MG63 (cell line): ENCODE measurements at regions not wholly inside any gene's neighbourhood (a gene's known extent, or its start where the extent isn't known, plus 50 kb on each side); places are given as distances from the start of the nearest gene placed in this dataset.

Experiments used
- DNase-seq: peaks from one replicate; pipeline ENCODE4 v3.0.0-alpha.2; 2020
- H3K27me3 ChIP-seq: fragments of 250-450 bp; sonication (Bioruptor Pico); 2 replicates; pipeline ENCODE4 v1.5.1; 2020; ENCODE audit warnings: mild to moderate bottlenecking, moderate library complexity
- H3K36me3 ChIP-seq: fragments of 250-450 bp; sonication (Bioruptor Pico); 2 replicates; pipeline ENCODE4 v1.5.1; 2020; ENCODE audit warnings: mild to moderate bottlenecking, moderate library complexity
- H3K4me3 ChIP-seq: fragments of 250-450 bp; sonication (Bioruptor Pico); 2 replicates; pipeline ENCODE4 v1.5.1; 2020; ENCODE audit warnings: mild to moderate bottlenecking, moderate library complexity
- H3K9me3 ChIP-seq: fragments of 250-450 bp; sonication (Bioruptor Pico); 2 replicates; pipeline ENCODE4 v1.5.1; 2020; ENCODE audit warnings: mild to moderate bottlenecking, moderate library complexity

DNA sequence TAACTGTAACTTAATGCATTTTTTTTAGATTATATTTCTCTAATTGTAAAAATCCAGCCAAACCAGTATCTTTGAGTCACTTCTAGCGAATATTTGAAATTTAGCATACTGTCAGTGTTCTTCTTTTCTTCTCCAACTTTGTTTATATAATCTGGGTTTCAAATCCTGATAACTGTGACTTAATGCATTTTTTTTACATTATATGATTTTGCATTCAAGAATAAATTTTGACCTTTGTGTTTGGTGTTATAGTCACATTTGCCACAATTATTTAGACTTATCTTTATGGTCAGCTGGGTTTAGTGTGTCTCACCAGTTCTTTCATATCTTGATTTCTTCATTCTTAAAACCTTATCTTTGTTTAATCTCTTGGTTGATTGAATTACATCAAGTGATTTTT is 345.7 kb downstream of the SLC4A3 start:
- DNase-seq = no peak
- Histone ChIP-seq H3K27me3 (no peaks in the 10 kb centered on the region), H3K36me3 (no peaks in the 10 kb centered on the region)

GRCh38 chr2:219976871-219977270 is 349.4 kb downstream of the SLC4A3 start:
- no peak for DNase-seq
- no peaks in the 10 kb centered on the region for H3K36me3 ChIP-seq
- H3K4me3 ChIP-seq = no peak overlapping the region
- H3K9me3 ChIP-seq = no peaks in the 10 kb centered on the region
- no peaks in the 10 kb centered on the region for H3K27me3 ChIP-seq

More for the DNA sequence above, 345.7 kb downstream of the SLC4A3 start:
- no peak overlapping the region for H3K4me3 ChIP-seq
- H3K9me3 ChIP-seq = no peaks in the 10 kb centered on the region

GRCh38 chr2:219980638-219981037 is 353.2 kb downstream of the SLC4A3 start:
- DNase-seq = no peak
- Histone ChIP-seq H3K9me3 (no peaks in the 10 kb centered on the region), H3K4me3 (no peak overlapping the region), H3K27me3 (no peaks in the 10 kb centered on the region), H3K36me3 (no peaks in the 10 kb centered on the region)

- no peaks in the 10 kb centered on the region for H3K36me3 ChIP-seq
- H3K9me3 ChIP-seq = peaks cover 6% of the 10 kb centered on the region; the same call in 1 of the 2 replicates
- DNase-seq = no peak
- H3K4me3 ChIP-seq = no peak overlapping the region
- H3K27me3 ChIP-seq = no peaks in the 10 kb centered on the region
These were observed 356.4 kb downstream of the SLC4A3 start for GRCh38 chr2:219983836-219984235.

- Histone ChIP-seq H3K36me3 (no peaks in the 10 kb centered on the region), H3K9me3 (peaks cover 10% of the 10 kb centered on the region; the same call in 1 of the 2 replicates), H3K27me3 (no peaks in the 10 kb centered on the region), H3K4me3 (no peak overlapping the region)
- DNase-seq = no peak
These were observed 357.6 kb downstream of the SLC4A3 start for GRCh38 chr2:219985017-219985416.

DNA sequence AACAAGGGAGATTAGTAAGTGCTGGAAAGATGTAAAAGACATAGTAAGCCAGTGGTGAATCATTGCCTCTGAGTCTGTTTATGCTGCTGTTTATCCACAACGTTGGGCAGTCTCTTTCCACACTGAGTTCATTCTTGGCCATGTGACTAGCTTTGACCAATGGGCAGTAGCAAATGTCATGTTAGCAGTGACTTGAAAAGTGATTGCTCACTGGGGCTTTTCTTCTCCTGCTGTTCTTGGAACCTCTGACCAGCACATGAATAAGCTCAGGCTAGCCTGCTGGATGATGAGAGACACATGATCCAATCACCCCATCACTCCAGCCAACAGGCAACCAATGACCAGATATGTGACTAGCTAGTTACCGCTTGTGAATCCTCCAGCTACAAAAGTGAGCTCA is 360.4 kb downstream of the SLC4A3 start:
- peak; percentile 93 for DNase-seq
- Histone ChIP-seq H3K4me3 (no peak overlapping the region), H3K36me3 (no peaks in the 10 kb centered on the region), H3K9me3 (peaks cover 10% of the 10 kb centered on the region; the same call in 1 of the 2 replicates), H3K27me3 (no peaks in the 10 kb centered on the region)

- no peak overlapping the region for H3K4me3 ChIP-seq
- peaks cover 10% of the 10 kb centered on the region; the same call in 1 of the 2 replicates for H3K9me3 ChIP-seq
- H3K27me3 ChIP-seq = no peaks in the 10 kb centered on the region
- no peaks in the 10 kb centered on the region for H3K36me3 ChIP-seq
- no peak for DNase-seq
These were observed 362.3 kb downstream of the SLC4A3 start for GRCh38 chr2:219989744-219990143.

GRCh38 chr2:219991116-219991515 is 363.7 kb downstream of the SLC4A3 start:
- peaks cover 10% of the 10 kb centered on the region; the same call in 1 of the 2 replicates for H3K9me3 ChIP-seq
- DNase-seq = no peak
- no peaks in the 10 kb centered on the region for H3K27me3 ChIP-seq
- H3K36me3 ChIP-seq = no peaks in the 10 kb centered on the region
- no peak overlapping the region for H3K4me3 ChIP-seq

DNA sequence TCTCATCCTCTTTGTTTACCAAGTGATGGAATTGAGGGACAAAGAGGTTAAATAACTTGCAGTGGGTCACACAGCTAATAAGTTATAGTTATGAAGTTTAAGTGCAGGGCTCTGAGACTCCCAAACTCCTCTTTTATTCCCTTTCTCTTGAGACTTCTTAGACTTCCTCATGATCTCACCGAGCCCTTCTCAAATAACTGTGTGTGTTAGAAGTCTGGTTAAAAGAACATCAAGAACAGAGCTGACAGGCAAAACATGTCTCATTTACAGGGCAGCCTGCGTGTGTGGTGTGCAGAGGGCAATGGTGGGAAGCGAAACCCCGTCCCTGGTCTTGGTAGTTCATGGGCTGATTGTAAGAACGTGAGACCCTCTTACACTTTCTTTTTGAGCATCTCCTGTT is 368.0 kb downstream of the SLC4A3 start:
- DNase-seq = no peak
- H3K4me3 ChIP-seq = no peak overlapping the region
- H3K27me3 ChIP-seq = no peaks in the 10 kb centered on the region
- H3K36me3 ChIP-seq = no peaks in the 10 kb centered on the region
- no peaks in the 10 kb centered on the region for H3K9me3 ChIP-seq

- no peak for DNase-seq
- no peaks in the 10 kb centered on the region for H3K27me3 ChIP-seq
- H3K9me3 ChIP-seq = no peaks in the 10 kb centered on the region
- H3K4me3 ChIP-seq = no peak overlapping the region
- H3K36me3 ChIP-seq = no peaks in the 10 kb centered on the region
These were observed 368.7 kb downstream of the SLC4A3 start for GRCh38 chr2:219995991-219996765.

- H3K36me3 ChIP-seq = no peaks in the 10 kb centered on the region
- no peak overlapping the region for H3K4me3 ChIP-seq
- peak; percentile 19 for DNase-seq
- no peaks in the 10 kb centered on the region for H3K9me3 ChIP-seq
- no peaks in the 10 kb centered on the region for H3K27me3 ChIP-seq
These were observed 370.0 kb downstream of the SLC4A3 start for GRCh38 chr2:219997341-219997851.

- DNase-seq = peak; percentile 7
- H3K4me3 ChIP-seq = no peak overlapping the region
- no peaks in the 10 kb centered on the region for H3K36me3 ChIP-seq
- no peaks in the 10 kb centered on the region for H3K9me3 ChIP-seq
- no peaks in the 10 kb centered on the region for H3K27me3 ChIP-seq
These were observed 370.7 kb downstream of the SLC4A3 start for GRCh38 chr2:219998107-219998506.

GRCh38 chr2:219998714-219999227 is 371.3 kb downstream of the SLC4A3 start:
- no peaks in the 10 kb centered on the region for H3K36me3 ChIP-seq
- DNase-seq = no peak
- H3K9me3 ChIP-seq = no peaks in the 10 kb centered on the region
- H3K4me3 ChIP-seq = no peak overlapping the region
- no peaks in the 10 kb centered on the region for H3K27me3 ChIP-seq

DNA sequence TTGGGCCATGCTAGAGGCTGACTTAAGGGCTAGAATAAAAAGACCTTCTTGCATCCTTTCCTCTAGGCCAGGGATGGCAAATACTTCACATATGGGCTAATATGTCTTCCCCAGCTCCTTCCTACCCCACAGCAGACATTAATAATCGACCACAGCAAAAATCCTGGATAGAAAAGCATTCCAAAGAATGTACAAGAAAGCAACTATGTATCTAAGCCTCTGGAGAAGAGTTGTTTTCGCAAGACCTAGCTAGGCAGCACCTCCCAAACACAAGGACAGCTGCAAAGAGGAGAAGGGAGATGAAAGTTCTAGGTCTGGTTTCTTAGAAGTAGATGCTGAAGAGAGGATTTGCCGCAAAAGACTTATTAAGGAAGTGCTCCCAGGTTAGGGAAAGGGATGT is 372.6 kb downstream of the SLC4A3 start:
- Histone ChIP-seq H3K9me3 (no peaks in the 10 kb centered on the region), H3K4me3 (no peak overlapping the region), H3K36me3 (no peaks in the 10 kb centered on the region), H3K27me3 (no peaks in the 10 kb centered on the region)
- no peak for DNase-seq

- no peaks in the 10 kb centered on the region for H3K36me3 ChIP-seq
- H3K4me3 ChIP-seq = no peak overlapping the region
- no peaks in the 10 kb centered on the region for H3K27me3 ChIP-seq
- no peaks in the 10 kb centered on the region for H3K9me3 ChIP-seq
- DNase-seq = no peak
These were observed 373.2 kb downstream of the SLC4A3 start for GRCh38 chr2:220000586-220000985.

- no peak overlapping the region for H3K4me3 ChIP-seq
- DNase-seq = no peak
- H3K9me3 ChIP-seq = no peaks in the 10 kb centered on the region
- H3K27me3 ChIP-seq = no peaks in the 10 kb centered on the region
- H3K36me3 ChIP-seq = no peaks in the 10 kb centered on the region
These were observed 374.3 kb downstream of the SLC4A3 start for GRCh38 chr2:220001751-220002150.

GRCh38 chr2:220002251-220002650 is 374.8 kb downstream of the SLC4A3 start:
- no peaks in the 10 kb centered on the region for H3K27me3 ChIP-seq
- H3K9me3 ChIP-seq = no peaks in the 10 kb centered on the region
- H3K4me3 ChIP-seq = no peak overlapping the region
- no peak for DNase-seq
- no peaks in the 10 kb centered on the region for H3K36me3 ChIP-seq

DNA sequence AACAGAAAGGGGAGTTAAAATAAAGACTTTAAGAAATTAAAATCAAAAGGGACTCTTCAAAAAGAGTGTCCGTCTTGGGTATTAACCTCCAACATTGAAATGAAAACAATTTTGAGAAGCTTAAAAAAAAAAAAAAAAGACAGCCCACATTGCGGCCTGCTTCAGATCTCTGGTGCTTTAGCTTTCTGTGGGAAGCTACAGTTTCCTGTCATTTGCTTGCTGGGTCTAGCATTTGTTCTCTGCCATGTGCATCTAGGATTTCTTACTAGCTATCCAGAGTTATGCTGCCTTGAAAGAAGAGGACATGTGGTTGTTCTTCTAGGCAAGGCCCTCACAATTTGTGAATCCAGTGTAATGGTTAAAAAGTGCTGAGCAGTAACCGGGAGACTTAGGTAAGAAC is 375.3 kb downstream of the SLC4A3 start:
- DNase-seq = no peak
- H3K27me3 ChIP-seq = no peaks in the 10 kb centered on the region
- no peaks in the 10 kb centered on the region for H3K36me3 ChIP-seq
- H3K4me3 ChIP-seq = no peak overlapping the region
- H3K9me3 ChIP-seq = no peaks in the 10 kb centered on the region
